Keratinocyte (primary cell): ENCODE measurements at regions not wholly inside any gene's neighbourhood (a gene's known extent, or its start where the extent isn't known, plus 50 kb on each side); places are given as distances from the start of the nearest gene placed in this dataset.

Experiments used
- EZH2 ChIP-seq: IDR thresholded peaks from one replicate; pipeline ENCODE4 v1.6.1; 2012; ENCODE audit warnings: inconsistent platforms, mild to moderate bottlenecking, low read length, moderate library complexity
- TF ChIP-seq, protein P1 (sequence below), 3 experiments: IDR thresholded peaks in 1 of 3; conservative IDR thresholded peaks in 1 of 3; optimal IDR thresholded peaks in 1 of 3; 2 replicates in 2 of 3; 3 replicates in 1 of 3; pipeline versions ENCODE3 to v1.5.1; 2011; ENCODE audit warnings: low read length in 3 of 3, mild to moderate bottlenecking in 3 of 3, moderate library complexity in 2 of 3, control low read depth in 1 of 3, inconsistent platforms in 1 of 3; ENCODE audit not compliant: insufficient read depth in 2 of 3; ENCODE audit errors: extremely low read depth in 1 of 3

DNA sequence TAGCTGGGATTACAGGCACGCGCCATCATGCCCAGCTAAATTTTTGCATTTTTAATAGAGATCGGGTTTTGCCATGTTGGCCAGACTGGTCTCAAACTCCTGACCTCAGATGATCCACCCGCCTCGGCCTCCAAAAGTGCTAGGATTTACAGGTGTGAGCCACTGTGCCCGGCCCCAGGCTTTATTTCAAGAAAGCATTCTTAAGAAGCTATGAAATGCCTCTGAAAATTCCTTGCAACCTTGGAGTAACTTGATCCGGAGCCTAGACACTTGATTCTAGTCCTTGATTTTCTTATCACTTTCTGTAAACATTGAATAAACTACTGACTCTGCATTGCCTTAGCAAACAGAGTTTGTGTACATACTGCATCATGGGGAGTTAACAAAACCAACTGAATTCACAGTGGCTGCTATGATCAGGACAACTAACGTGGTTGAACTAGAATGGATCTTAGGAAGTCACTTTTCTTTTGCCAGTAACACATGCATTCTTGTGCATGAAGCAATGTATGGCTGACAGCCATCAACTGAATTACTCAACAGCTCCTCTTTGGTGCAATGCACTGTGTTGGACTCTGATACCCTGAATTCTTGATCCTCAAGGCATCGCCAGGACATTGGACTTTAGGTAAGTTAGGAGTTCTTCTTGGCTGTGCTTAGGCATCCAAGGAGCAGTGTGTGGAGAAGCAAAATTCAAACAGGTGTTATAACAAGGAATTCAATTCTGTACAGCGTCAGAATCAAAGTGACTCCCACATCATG lies 102.8 kb upstream of the TMEM170B start:
- TF ChIP-seq, protein P1, sequence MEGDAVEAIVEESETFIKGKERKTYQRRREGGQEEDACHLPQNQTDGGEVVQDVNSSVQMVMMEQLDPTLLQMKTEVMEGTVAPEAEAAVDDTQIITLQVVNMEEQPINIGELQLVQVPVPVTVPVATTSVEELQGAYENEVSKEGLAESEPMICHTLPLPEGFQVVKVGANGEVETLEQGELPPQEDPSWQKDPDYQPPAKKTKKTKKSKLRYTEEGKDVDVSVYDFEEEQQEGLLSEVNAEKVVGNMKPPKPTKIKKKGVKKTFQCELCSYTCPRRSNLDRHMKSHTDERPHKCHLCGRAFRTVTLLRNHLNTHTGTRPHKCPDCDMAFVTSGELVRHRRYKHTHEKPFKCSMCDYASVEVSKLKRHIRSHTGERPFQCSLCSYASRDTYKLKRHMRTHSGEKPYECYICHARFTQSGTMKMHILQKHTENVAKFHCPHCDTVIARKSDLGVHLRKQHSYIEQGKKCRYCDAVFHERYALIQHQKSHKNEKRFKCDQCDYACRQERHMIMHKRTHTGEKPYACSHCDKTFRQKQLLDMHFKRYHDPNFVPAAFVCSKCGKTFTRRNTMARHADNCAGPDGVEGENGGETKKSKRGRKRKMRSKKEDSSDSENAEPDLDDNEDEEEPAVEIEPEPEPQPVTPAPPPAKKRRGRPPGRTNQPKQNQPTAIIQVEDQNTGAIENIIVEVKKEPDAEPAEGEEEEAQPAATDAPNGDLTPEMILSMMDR (optimal IDR thresholded peaks at IDR 0.05 in 1 of 3, IDR thresholded peaks at IDR 0.05 in 1 of 3, conservative IDR thresholded peaks at IDR 0.05 in 1 of 3; ENCODE audit: extremely low read depth in 1 of 3, insufficient read depth in 2 of 3, low read length in 3 of 3) = no peak
- TF ChIP-seq EZH2 = no peak
